ENCODE measurements at regions not wholly inside any gene's neighbourhood (a gene's known extent, or its start where the extent isn't known, plus 50 kb on each side); places are given as distances from the start of the nearest gene placed in this dataset.

GRCh38 chr1:193634876-193635275 lies 448.5 kb upstream of the B3GALT2 start:
- ATAC-seq = no peak
- H3K4me2 ChIP-seq = no peak overlapping the region
- no peak for DNase-seq (ENCODE audit: low read depth in 1 of 2, low spot score in 1 of 2)
- ChIA-PET CTCF (no interaction called here), POLR2A (no interaction called here)
- TF ChIP-seq JUN (IDR thresholded peaks at IDR 0.05) = no peak
- TF ChIP-seq NR3C1 (IDR thresholded peaks at IDR 0.05) = no peak
- no peak for TF ChIP-seq ZFP36 (IDR thresholded peaks at IDR 0.05; ENCODE audit: borderline replicate concordance, partially characterized antibody)
- TF ChIP-seq MAZ (IDR thresholded peaks at IDR 0.05; ENCODE audit: borderline replicate concordance, low read depth, low read length) = no peak
- no peak for TF ChIP-seq CHD2 (IDR thresholded peaks at IDR 0.05; ENCODE audit: low read length, partially characterized antibody)
- no peak for TF ChIP-seq HEYL (CRISPR knock-in tag; IDR thresholded peaks at IDR 0.05)
- TF ChIP-seq KDM1A (IDR thresholded peaks at IDR 0.05; ENCODE audit: low read depth) = no peak
- TF ChIP-seq TFCP2L1 (CRISPR knock-in tag; IDR thresholded peaks at IDR 0.05) = no peak
- no peak for TF ChIP-seq FOSB (CRISPR knock-in tag; IDR thresholded peaks at IDR 0.05)
- TF ChIP-seq, protein P1, sequence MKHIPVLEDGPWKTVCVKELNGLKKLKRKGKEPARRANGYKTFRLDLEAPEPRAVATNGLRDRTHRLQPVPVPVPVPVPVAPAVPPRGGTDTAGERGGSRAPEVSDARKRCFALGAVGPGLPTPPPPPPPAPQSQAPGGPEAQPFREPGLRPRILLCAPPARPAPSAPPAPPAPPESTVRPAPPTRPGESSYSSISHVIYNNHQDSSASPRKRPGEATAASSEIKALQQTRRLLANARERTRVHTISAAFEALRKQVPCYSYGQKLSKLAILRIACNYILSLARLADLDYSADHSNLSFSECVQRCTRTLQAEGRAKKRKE (CRISPR knock-in tag; IDR thresholded peaks at IDR 0.05; ENCODE audit: low read depth) = no peak
- TF ChIP-seq CTCF (IDR thresholded peaks at IDR 0.05) = no peak
- TF ChIP-seq HOXB13 (CRISPR knock-in tag; IDR thresholded peaks at IDR 0.05; ENCODE audit: low read depth) = no peak
- no peak for TF ChIP-seq RAD21 (conservative IDR thresholded peaks at IDR 0.05 in 1 of 2, IDR thresholded peaks at IDR 0.05 in 1 of 2)
- no peak for TF ChIP-seq CBX8 (IDR thresholded peaks at IDR 0.05)
- TF ChIP-seq ZSCAN20 (CRISPR knock-in tag; IDR thresholded peaks at IDR 0.05) = no peak
- no peak for TF ChIP-seq ZC3H11A (IDR thresholded peaks at IDR 0.05)
- no peak for TF ChIP-seq MYC (IDR thresholded peaks at IDR 0.05; ENCODE audit: borderline replicate concordance, low read length)
- no peak for TF ChIP-seq RFX5 (IDR thresholded peaks at IDR 0.05)
- TF ChIP-seq, protein P2, sequence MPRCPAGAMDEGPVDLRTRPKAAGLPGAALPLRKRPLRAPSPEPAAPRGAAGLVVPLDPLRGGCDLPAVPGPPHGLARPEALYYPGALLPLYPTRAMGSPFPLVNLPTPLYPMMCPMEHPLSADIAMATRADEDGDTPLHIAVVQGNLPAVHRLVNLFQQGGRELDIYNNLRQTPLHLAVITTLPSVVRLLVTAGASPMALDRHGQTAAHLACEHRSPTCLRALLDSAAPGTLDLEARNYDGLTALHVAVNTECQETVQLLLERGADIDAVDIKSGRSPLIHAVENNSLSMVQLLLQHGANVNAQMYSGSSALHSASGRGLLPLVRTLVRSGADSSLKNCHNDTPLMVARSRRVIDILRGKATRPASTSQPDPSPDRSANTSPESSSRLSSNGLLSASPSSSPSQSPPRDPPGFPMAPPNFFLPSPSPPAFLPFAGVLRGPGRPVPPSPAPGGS (IDR thresholded peaks at IDR 0.05) = no peak
- WGBS (ENCODE audit: missing lambda C conversion rate) = 90% methylated on average over 1 of the region's 1 CpG
- H3K4me3 ChIP-seq = no peak overlapping the region
- H3K27ac ChIP-seq = no peak overlapping the region
- H3K4me1 ChIP-seq = no peaks in the 10 kb centered on the region
- no peak for FAIRE-seq
- no peaks in the 10 kb centered on the region for H3K9me3 ChIP-seq

DNA sequence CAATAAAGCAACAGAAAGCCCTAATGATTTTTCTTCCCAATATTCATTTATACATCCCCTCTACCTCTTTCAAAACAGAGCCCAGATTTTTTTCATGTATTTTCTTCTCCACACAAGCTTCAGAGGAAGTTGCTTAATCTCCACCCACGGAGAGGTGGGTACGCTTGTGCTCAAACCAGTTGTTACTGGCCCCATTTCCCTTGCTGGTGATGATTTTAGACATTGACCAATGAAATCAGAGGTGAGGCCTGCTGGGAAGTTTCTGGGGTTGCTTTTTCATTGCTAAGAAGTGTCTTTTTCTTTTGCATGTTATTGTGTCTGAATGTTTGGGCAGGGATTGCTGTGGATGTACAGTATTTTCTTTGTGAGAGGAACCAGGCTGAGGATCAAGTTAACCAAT lies 448.1 kb upstream of the B3GALT2 start:
- H3K4me2 ChIP-seq = no peak overlapping the region
- WGBS (ENCODE audit: missing lambda C conversion rate) = 88% methylated on average over 2 of the region's 2 CpGs
- CTCF ChIA-PET = no interaction called here
- no peak overlapping the region for H3K27ac ChIP-seq
- DNase-seq (ENCODE audit: low read depth in 1 of 2, low spot score in 1 of 2) (no peak), FAIRE-seq (no peak), ATAC-seq (no peak)
- TF ChIP-seq, protein P3, sequence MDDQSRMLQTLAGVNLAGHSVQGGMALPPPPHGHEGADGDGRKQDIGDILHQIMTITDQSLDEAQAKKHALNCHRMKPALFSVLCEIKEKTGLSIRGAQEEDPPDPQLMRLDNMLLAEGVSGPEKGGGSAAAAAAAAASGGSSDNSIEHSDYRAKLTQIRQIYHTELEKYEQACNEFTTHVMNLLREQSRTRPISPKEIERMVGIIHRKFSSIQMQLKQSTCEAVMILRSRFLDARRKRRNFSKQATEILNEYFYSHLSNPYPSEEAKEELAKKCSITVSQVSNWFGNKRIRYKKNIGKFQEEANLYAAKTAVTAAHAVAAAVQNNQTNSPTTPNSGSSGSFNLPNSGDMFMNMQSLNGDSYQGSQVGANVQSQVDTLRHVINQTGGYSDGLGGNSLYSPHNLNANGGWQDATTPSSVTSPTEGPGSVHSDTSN (IDR thresholded peaks at IDR 0.05) = no peak
- TF ChIP-seq, protein P4, sequence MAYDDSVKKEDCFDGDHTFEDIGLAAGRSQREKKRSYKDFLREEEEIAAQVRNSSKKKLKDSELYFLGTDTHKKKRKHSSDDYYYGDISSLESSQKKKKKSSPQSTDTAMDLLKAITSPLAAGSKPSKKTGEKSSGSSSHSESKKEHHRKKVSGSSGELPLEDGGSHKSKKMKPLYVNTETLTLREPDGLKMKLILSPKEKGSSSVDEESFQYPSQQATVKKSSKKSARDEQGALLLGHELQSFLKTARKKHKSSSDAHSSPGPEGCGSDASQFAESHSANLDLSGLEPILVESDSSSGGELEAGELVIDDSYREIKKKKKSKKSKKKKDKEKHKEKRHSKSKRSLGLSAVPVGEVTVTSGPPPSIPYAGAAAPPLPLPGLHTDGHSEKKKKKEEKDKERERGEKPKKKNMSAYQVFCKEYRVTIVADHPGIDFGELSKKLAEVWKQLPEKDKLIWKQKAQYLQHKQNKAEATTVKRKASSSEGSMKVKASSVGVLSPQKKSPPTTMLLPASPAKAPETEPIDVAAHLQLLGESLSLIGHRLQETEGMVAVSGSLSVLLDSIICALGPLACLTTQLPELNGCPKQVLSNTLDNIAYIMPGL (CRISPR knock-in tag; IDR thresholded peaks at IDR 0.05; ENCODE audit: borderline replicate concordance) = no peak
- TF ChIP-seq, protein P1 (CRISPR knock-in tag; IDR thresholded peaks at IDR 0.05; ENCODE audit: low read depth) = no peak
- no peak for TF ChIP-seq MAZ (IDR thresholded peaks at IDR 0.05; ENCODE audit: borderline replicate concordance, low read depth, low read length)
- no peak for TF ChIP-seq CBX2 (IDR thresholded peaks at IDR 0.05; ENCODE audit: borderline replicate concordance, low read depth)
- no peak for TF ChIP-seq ZNF302 (CRISPR knock-in tag; IDR thresholded peaks at IDR 0.05)
- TF ChIP-seq TFCP2L1 (CRISPR knock-in tag; IDR thresholded peaks at IDR 0.05) = no peak
- no peak for TF ChIP-seq ESRRA (IDR thresholded peaks at IDR 0.05; ENCODE audit: borderline replicate concordance, low read length)
- no peak for TF ChIP-seq FOSL2 (IDR thresholded peaks at IDR 0.05)
- TF ChIP-seq FOSL2 (CRISPR knock-in tag; IDR thresholded peaks at IDR 0.05) = no peak
- no peak for TF ChIP-seq EHMT2 (IDR thresholded peaks at IDR 0.05; ENCODE audit: low read depth)
- no peak for TF ChIP-seq RCOR1 (IDR thresholded peaks at IDR 0.05; ENCODE audit: low read depth, low read length)
- no peak for TF ChIP-seq RARB (CRISPR knock-in tag; IDR thresholded peaks at IDR 0.05)
- no peak for TF ChIP-seq POLR2AphosphoS2 (conservative IDR thresholded peaks at IDR 0.05; ENCODE audit: low read length)
- TF ChIP-seq RAD21 (conservative IDR thresholded peaks at IDR 0.05 in 1 of 2, IDR thresholded peaks at IDR 0.05 in 1 of 2) = no peak
- H3K4me3 ChIP-seq = no peak overlapping the region
- H3K4me1 ChIP-seq = no peaks in the 10 kb centered on the region
- H3K9me3 ChIP-seq = no peaks in the 10 kb centered on the region
- POLR2A ChIA-PET = no interaction called here

Data from A549 (cell line).